Gastrocnemius medialis (tissue), 4 donors: ENCODE measurements at regions not wholly inside any gene's neighbourhood (a gene's known extent, or its start where the extent isn't known, plus 50 kb on each side); places are given as distances from the start of the nearest gene placed in this dataset.

Experiments used
- ATAC-seq, 2 donors: fragments of 150-250 bp; one replicate each; pipeline ENCODE4 v1.9.1; 2016
- DNase-seq, 2 donors: peaks; one replicate each; pipeline ENCODE4 v3.0.0-alpha.2; 2019
- H3K27ac ChIP-seq, 4 donors: fragments of 200-600 bp; sonication (generic); 1 replicate in 1 of 4; 2 replicates in 3 of 4; pipeline ENCODE4 v1.5.1; 2016 to 2018; ENCODE audit warnings: mild to moderate bottlenecking in 2 of 4, moderate library complexity in 1 of 4
- H3K27me3 ChIP-seq, 3 donors: fragments of 200-600 bp; sonication (generic) in 2 of 3; 1 replicate in 1 of 3; 2 replicates in 2 of 3; pipeline versions ENCODE4 v1.5.1 to v1.6.0; 2016 to 2019; ENCODE audit warnings: mild to moderate bottlenecking in 1 of 3, moderate library complexity in 1 of 3
- H3K36me3 ChIP-seq, 2 donors: fragments of 200-600 bp; sonication (generic) in 1 of 2; one replicate each; pipeline ENCODE4 v1.5.1; 2017 to 2018
- H3K4me1 ChIP-seq, 2 donors: fragments of 200-600 bp; sonication (generic) in 1 of 2; one replicate each; pipeline ENCODE4 v1.5.1; 2016 to 2017; ENCODE audit warnings: mild to moderate bottlenecking in 2 of 2
- H3K4me3 ChIP-seq, 4 donors: fragments of 200-600 bp; sonication (generic) in 3 of 4; 1 replicate in 1 of 4; 2 replicates in 3 of 4; pipeline ENCODE4 v1.5.1; 2016 to 2019; ENCODE audit warnings: mild to moderate bottlenecking in 2 of 4
- H3K9me3 ChIP-seq, 3 donors: fragments of 200-600 bp; sonication (generic) in 2 of 3; 1 replicate in 1 of 3; 2 replicates in 2 of 3; pipeline ENCODE4 v1.5.1; 2016 to 2019
- POLR2A ChIP-seq, 2 donors: fragments of 450-650 bp; IDR thresholded peaks; one replicate each; pipeline ENCODE4 v1.6.1; 2017; ENCODE audit warnings: antibody characterized with exemption in 2 of 2, mild to moderate bottlenecking in 2 of 2, moderate library complexity in 2 of 2
- in situ Hi-C, 4 donors: fragments of 200-750 bp; cut with MboI; loops; one replicate each; pipeline versions ENCODE4 v1.15.0 to v1.8.0; 2017; ENCODE audit warnings: low sequenced_read_pairs in 4 of 4
- intact Hi-C: fragments of 100-400 bp; cut with DNase I; formaldehyde crosslinking; loops from one replicate; pipeline ENCODE4 v1.15.1; 2023; ENCODE audit warnings: low total_unique reads
- TF ChIP-seq, protein P1 (sequence below), 5 experiments: fragments of 450-650 bp in 3 of 5; fragments of 200-600 bp in 2 of 5; sonication (generic) in 2 of 5; IDR thresholded peaks in 4 of 5; conservative IDR thresholded peaks in 1 of 5; 1 replicate in 4 of 5; 2 replicates in 1 of 5; pipeline ENCODE4 v1.5.1; 2016 to 2019; ENCODE audit warnings: antibody characterized with exemption in 5 of 5, mild to moderate bottlenecking in 3 of 5, moderate library complexity in 3 of 5

GRCh38 chr14:83988275-83988674, 1541.7 kb upstream of the FLRT2 start:
- no peak overlapping the region for H3K4me3 ChIP-seq
- TF ChIP-seq POLR2A (IDR thresholded peaks at IDR 0.05) = no peak
- TF ChIP-seq, protein P1, sequence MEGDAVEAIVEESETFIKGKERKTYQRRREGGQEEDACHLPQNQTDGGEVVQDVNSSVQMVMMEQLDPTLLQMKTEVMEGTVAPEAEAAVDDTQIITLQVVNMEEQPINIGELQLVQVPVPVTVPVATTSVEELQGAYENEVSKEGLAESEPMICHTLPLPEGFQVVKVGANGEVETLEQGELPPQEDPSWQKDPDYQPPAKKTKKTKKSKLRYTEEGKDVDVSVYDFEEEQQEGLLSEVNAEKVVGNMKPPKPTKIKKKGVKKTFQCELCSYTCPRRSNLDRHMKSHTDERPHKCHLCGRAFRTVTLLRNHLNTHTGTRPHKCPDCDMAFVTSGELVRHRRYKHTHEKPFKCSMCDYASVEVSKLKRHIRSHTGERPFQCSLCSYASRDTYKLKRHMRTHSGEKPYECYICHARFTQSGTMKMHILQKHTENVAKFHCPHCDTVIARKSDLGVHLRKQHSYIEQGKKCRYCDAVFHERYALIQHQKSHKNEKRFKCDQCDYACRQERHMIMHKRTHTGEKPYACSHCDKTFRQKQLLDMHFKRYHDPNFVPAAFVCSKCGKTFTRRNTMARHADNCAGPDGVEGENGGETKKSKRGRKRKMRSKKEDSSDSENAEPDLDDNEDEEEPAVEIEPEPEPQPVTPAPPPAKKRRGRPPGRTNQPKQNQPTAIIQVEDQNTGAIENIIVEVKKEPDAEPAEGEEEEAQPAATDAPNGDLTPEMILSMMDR (IDR thresholded peaks at IDR 0.05 in 4 of 5, conservative IDR thresholded peaks at IDR 0.05 in 1 of 5) = no peak
- no peaks in the 10 kb centered on the region for H3K4me1 ChIP-seq
- no peaks in the 10 kb centered on the region for H3K27me3 ChIP-seq
- in situ Hi-C loops (no loop called here), intact Hi-C loops (no loop called here)
- no peaks in the 10 kb centered on the region for H3K9me3 ChIP-seq
- H3K36me3 ChIP-seq = no peaks in the 10 kb centered on the region
- H3K27ac ChIP-seq = no peak overlapping the region
- ATAC-seq (no peak), DNase-seq (no peak)

DNA sequence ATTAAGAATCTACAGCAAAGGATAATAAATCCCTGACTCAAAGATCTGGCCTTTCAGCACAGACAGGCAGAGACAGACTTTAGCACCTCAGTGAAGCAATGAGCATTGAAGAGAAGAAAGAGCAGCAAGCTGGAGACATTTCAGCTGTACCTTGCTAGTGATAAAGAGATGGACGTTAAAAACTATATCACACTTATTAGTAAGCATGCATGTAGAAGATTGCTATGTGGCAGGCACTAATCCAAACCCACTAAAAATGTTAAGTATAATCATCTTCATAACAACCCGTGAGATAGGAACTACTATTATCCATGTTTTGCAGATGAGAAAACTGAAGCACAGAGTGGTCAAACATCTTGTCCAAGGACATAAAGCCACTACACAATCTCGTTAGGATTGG, 1538.3 kb upstream of the FLRT2 start:
- intact Hi-C loops = no loop called here

GRCh38 chr14:83992857-83993256, 1537.1 kb upstream of the FLRT2 start:
- Histone ChIP-seq H3K27me3 (no peaks in the 10 kb centered on the region), H3K4me3 (no peak overlapping the region), H3K4me1 (no peaks in the 10 kb centered on the region), H3K9me3 (no peaks in the 10 kb centered on the region), H3K36me3 (no peaks in the 10 kb centered on the region), H3K27ac (no peak overlapping the region)
- ATAC-seq (no peak), DNase-seq (no peak)
- in situ Hi-C loops = no loop called here
- intact Hi-C loops = no loop called here
- TF ChIP-seq POLR2A (IDR thresholded peaks at IDR 0.05) = no peak
- TF ChIP-seq, protein P1 (IDR thresholded peaks at IDR 0.05 in 4 of 5, conservative IDR thresholded peaks at IDR 0.05 in 1 of 5) = no peak

More for the DNA sequence above, 1538.3 kb upstream of the FLRT2 start:
- DNase-seq (no peak), ATAC-seq (no peak)
- H3K4me3 ChIP-seq = no peak overlapping the region
- no peaks in the 10 kb centered on the region for H3K36me3 ChIP-seq
- no peaks in the 10 kb centered on the region for H3K27me3 ChIP-seq
- H3K27ac ChIP-seq = no peak overlapping the region
- H3K9me3 ChIP-seq = no peaks in the 10 kb centered on the region
- in situ Hi-C loops = no loop called here
- H3K4me1 ChIP-seq = no peaks in the 10 kb centered on the region
- TF ChIP-seq, protein P1 (IDR thresholded peaks at IDR 0.05 in 4 of 5, conservative IDR thresholded peaks at IDR 0.05 in 1 of 5) = no peak
- no peak for TF ChIP-seq POLR2A (IDR thresholded peaks at IDR 0.05)

DNA sequence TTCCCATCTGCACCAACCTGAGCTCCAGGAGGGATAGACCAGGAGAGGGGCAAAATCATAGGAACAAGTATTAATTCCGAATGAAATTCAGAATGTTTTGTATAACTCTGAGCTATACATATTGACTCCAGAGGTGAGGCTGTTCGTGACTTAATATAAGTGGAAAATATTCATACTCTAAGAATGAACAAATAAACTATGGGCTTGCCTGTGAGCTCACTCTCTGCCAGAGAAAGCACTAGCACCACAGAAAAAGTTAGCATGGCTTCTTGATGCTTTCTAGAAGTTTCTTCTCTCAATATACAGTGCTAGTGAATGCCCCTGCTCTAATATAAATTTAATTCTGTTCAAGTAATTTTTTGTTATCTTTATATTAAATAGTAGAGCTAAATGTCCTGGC, 1536.4 kb upstream of the FLRT2 start:
- intact Hi-C loops = no loop called here
- in situ Hi-C loops = no loop called here
- TF ChIP-seq POLR2A (IDR thresholded peaks at IDR 0.05) = no peak
- TF ChIP-seq, protein P1 (IDR thresholded peaks at IDR 0.05 in 4 of 5, conservative IDR thresholded peaks at IDR 0.05 in 1 of 5) = no peak
- H3K9me3 ChIP-seq = no peaks in the 10 kb centered on the region
- no peak for ATAC-seq
- no peak overlapping the region for H3K4me3 ChIP-seq
- no peaks in the 10 kb centered on the region for H3K27me3 ChIP-seq
- no peak overlapping the region for H3K27ac ChIP-seq
- no peaks in the 10 kb centered on the region for H3K4me1 ChIP-seq
- DNase-seq = no peak
- no peaks in the 10 kb centered on the region for H3K36me3 ChIP-seq

GRCh38 chr14:83994020-83994419, 1535.9 kb upstream of the FLRT2 start:
- in situ Hi-C loops = no loop called here
- ATAC-seq = no peak

More at GRCh38 chr14:83994020-83994419, 1535.9 kb upstream of the FLRT2 start:
- H3K4me3 ChIP-seq = no peak overlapping the region
- H3K27ac ChIP-seq = no peak overlapping the region
- H3K9me3 ChIP-seq = no peaks in the 10 kb centered on the region
- H3K36me3 ChIP-seq = no peaks in the 10 kb centered on the region
- no peaks in the 10 kb centered on the region for H3K27me3 ChIP-seq
- H3K4me1 ChIP-seq = no peaks in the 10 kb centered on the region
- intact Hi-C loops = no loop called here
- no peak for DNase-seq
- TF ChIP-seq, protein P1 (IDR thresholded peaks at IDR 0.05 in 4 of 5, conservative IDR thresholded peaks at IDR 0.05 in 1 of 5) = no peak
- TF ChIP-seq POLR2A (IDR thresholded peaks at IDR 0.05) = no peak
